Sigmoid colon (tissue), 4 donors: ENCODE measurements at regions not wholly inside any gene's neighbourhood (a gene's known extent, or its start where the extent isn't known, plus 50 kb on each side); places are given as distances from the start of the nearest gene placed in this dataset.

Source experiments
- CTCF ChIP-seq, 4 experiments: fragments of 450-650 bp in 3 of 4; fragments of 200-600 bp in 1 of 4; IDR thresholded peaks; one replicate each; pipeline ENCODE4 v1.5.1; 2016 to 2019; ENCODE audit warnings: antibody characterized with exemption in 4 of 4, mild to moderate bottlenecking in 3 of 4, moderate library complexity in 2 of 4
- EP300 ChIP-seq, 4 donors: sonication (generic); formaldehyde crosslinking; IDR thresholded peaks; one replicate each; pipeline ENCODE4 v1.6.1; 2017; ENCODE audit warnings: antibody characterized with exemption in 4 of 4
- POLR2A ChIP-seq, 2 donors: fragments of 450-650 bp; IDR thresholded peaks; one replicate each; pipeline ENCODE4 v1.6.1; 2016; ENCODE audit warnings: antibody characterized with exemption in 2 of 2, mild to moderate bottlenecking in 2 of 2, moderate library complexity in 2 of 2
- POLR2AphosphoS5 ChIP-seq, 4 donors: sonication (generic); formaldehyde crosslinking; IDR thresholded peaks; one replicate each; pipeline ENCODE4 v1.6.1; 2017; ENCODE audit warnings: antibody characterized with exemption in 4 of 4

GRCh38 chr2:116668691-116669090 is 1145.8 kb upstream of the DDX18 start:
- TF ChIP-seq CTCF (IDR thresholded peaks at IDR 0.05): no peak
- no peak for TF ChIP-seq POLR2A (IDR thresholded peaks at IDR 0.05)
- no peak for TF ChIP-seq EP300 (IDR thresholded peaks at IDR 0.05)
- no peak for TF ChIP-seq POLR2AphosphoS5 (IDR thresholded peaks at IDR 0.05)
